DOHH2 (cell line): ENCODE measurements at regions not wholly inside any gene's neighbourhood (a gene's known extent, or its start where the extent isn't known, plus 50 kb on each side); places are given as distances from the start of the nearest gene placed in this dataset.
"Not testable (repeated sequence)": the region's sequence is repeated elsewhere in the genome, so short reads cannot be mapped to it uniquely, and the experiment has no call there.

Experiments
- CTCF ChIP-seq: fragments of 200-600 bp; sonication (generic); IDR thresholded peaks from one replicate; pipeline ENCODE4 v1.5.1; 2014; ENCODE audit warnings: antibody characterized with exemption, mild to moderate bottlenecking, low read depth, low read length; ENCODE audit not compliant: poor library complexity, severe bottlenecking
- EZH2phosphoT487 ChIP-seq: fragments of 200-600 bp; sonication (generic); IDR thresholded peaks from 2 replicates; pipeline ENCODE4 v1.6.1; 2017; ENCODE audit warnings: borderline replicate concordance, mild to moderate bottlenecking, antibody characterized with exemption, low read length, moderate library complexity, mixed read lengths

GRCh38 chr5:21480054-21480453 lies 1373.1 kb downstream of the CDH12 start:
- not testable (repeated sequence) for TF ChIP-seq CTCF, EZH2phosphoT487
